ENCODE measurements at regions not wholly inside any gene's neighbourhood (a gene's known extent, or its start where the extent isn't known, plus 50 kb on each side); places are given as distances from the start of the nearest gene placed in this dataset.

DNA sequence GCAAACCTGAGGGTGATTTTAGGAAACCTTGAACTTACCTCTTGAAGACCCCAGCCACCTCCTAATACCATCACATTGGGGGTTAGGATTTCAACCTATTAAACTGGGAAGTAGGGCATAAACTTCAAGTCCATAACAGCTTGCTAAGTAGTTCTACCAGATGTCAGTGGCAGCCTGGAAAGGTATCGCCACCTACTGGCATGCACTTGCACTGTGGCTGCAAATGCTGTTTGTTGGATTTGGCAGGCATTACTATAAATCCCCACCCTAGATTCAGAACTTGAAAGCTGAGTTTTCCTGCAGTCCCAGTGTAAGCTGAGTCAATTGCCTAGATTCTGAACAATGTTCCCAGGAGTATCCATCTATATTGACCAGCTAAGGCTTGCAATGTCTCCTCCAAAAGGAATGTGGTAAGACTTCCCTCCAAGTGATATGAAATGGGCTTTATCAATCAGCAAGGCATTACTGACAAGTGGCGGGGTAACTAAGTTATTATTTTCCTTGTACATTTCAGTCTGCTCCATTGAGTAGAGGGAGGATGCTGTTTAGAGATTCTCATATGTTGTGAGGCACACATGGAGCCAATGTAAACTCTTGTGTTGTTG is 474.5 kb downstream of the PTPRC start:
- TF ChIP-seq ZNF274 (IDR thresholded peaks at IDR 0.05; ENCODE audit: low read depth, low read length) = no peak
- no peak overlapping the region for H3K4me3 ChIP-seq (ENCODE audit: low read length)

DNA sequence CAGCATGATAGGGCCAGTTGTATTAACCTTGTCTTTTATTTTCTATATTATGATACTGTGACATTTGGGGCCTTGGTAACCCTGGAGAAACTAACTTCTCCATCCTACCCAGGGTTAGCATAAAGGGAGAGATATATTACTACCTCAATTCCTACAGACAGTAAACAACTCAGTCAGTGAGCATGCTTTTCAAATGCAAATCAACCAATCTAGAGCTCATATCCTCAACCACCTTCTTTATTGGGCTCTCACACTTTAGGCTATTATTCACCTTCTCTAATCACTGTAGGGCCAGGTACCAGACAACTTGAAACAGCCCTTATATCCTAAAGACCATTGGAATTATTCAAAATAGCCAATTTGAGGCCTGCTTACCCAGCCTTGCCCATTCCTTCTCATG is 477.6 kb downstream of the PTPRC start:
- no peak overlapping the region for H3K4me3 ChIP-seq (ENCODE audit: low read length)
- no peak for TF ChIP-seq ZNF274 (IDR thresholded peaks at IDR 0.05; ENCODE audit: low read depth, low read length)

DNA sequence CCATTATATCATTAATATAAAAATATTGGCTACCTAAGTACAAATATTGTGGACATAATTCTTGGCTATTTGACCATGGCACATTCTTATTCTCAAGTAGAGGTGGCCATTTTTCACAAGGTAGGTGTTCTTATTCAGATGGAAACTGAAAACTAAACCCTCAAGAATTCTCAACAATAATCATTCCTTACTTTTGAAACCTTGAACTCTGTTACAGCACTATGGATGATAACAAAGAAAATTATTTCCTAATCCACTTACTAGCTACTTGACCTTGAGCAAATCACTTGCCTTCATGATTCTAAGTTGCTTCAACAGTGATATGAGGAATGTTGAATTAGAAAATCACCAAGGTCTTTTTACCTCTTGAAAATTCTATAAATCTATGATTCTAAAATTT is 482.2 kb downstream of the PTPRC start:
- H3K4me3 ChIP-seq (ENCODE audit: low read length) = no peak overlapping the region
- no peak for TF ChIP-seq ZNF274 (IDR thresholded peaks at IDR 0.05; ENCODE audit: low read depth, low read length)

DNA sequence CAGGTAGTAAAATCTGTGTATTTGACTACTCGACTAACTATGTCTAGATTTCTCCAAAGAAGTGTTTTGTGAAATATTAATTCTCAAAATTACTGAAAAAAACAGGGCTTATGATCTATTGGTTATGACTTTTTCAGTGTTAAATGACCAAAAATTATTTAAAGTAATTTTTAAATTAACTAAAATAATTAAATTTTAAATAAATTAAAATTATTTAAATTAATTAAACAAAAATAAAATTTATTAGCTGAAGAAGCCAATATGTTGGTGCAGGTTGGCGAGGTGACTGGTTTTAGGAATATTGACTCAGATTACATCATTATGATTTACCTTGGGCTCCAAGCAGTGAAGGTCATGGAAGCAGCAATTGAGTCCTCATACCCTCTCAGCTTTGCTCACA is 483.2 kb downstream of the PTPRC start:
- no peak overlapping the region for H3K4me3 ChIP-seq (ENCODE audit: low read length)
- no peak for TF ChIP-seq ZNF274 (IDR thresholded peaks at IDR 0.05; ENCODE audit: low read depth, low read length)

DNA sequence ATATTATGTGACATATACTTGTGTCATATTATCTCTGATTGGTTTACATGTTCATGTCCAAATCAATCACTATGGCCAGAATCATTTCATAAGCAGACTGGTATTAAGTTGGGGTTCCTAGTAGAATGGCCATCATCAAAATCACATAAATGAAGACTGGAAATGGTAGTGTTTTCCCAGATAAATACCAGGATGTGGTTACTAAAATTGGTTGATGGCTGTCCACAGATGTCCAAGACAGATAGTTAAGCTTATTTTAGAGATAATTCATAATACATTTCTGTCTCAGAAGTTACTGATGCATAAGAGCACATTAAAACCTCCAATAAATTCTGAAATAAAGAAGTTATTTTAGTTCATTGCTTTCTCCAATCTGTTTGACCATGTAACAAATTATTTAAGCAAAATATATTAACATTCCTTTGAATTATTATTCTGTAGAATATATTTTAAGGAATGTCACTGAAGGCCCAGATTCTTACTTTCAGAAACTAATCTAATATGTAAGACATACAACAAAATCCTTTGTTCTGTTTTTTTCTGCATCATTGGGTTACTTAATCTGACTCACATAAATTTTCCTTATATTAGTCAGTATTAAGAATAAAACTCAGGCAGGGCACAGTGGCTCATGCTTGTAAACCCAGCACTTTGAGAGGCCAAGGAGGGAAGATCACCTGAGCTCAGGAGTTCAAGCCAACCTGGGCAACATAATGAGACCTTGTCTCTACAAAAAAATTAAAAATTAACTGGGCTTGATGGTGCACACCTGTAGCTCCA is 483.9 kb downstream of the PTPRC start:
- no peak for TF ChIP-seq ZNF274 (IDR thresholded peaks at IDR 0.05; ENCODE audit: low read depth, low read length)
- H3K4me3 ChIP-seq (ENCODE audit: low read length) = no peak overlapping the region

DNA sequence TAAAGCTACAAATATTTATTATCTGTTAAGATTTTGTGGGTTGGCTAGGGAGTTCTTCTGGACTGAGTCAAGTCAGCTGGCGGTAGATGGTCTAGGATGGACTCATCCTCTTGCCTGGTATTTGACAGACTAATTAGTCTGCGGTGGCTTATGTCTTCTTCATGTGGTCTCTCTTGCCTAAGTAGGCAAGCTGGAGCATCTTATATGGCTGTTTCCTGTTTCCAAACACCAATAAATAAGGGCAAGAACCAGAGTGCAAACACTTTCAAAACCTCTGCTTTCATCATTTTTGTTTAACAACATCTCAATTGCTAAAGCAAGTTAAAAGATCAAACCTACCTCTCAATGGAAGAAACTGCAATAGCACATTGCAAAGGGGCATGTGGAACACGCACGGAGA is 484.8 kb downstream of the PTPRC start:
- H3K4me3 ChIP-seq (ENCODE audit: low read length) = no peak overlapping the region
- TF ChIP-seq ZNF274 (IDR thresholded peaks at IDR 0.05; ENCODE audit: low read depth, low read length) = no peak

DNA sequence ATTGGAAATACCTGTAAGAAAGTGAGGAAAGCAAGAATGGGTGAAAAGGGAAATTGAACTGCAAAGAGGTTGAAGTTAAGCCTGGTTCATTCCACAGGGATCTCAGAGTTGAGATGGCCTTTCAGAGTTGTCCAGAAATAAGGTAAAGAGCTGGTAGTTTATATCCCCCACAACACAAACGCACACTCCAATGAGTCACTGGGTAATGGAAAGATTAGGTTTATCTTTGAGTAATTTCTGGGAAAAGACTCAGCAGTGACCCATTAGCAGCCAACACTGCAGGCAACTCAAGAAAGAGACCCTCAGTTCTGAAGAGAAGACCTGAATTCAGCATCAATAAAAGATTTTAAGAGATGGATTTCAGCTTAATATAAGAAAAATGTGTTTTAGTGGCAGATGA is 485.5 kb downstream of the PTPRC start:
- no peak for TF ChIP-seq ZNF274 (IDR thresholded peaks at IDR 0.05; ENCODE audit: low read depth, low read length)
- H3K4me3 ChIP-seq (ENCODE audit: low read length) = no peak overlapping the region

DNA sequence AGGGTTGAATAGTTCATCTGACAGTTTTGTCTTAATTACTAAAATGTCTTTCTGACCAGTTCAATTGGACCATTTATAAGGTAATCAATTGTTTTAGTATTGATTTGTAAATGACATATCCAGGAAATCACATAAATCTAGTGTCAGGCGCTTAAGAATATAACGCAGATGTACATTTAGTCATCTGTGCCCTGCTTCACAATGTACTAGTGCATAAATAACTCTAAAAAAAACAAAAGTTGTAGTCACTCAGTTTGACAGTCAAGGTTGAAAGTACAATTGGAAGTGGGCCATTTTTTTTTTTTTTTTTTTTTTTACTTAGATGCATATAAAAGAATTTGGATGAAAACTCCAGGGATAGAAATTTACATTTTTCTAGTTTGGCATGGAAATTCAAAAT is 490.4 kb downstream of the PTPRC start:
- no peak for TF ChIP-seq ZNF274 (IDR thresholded peaks at IDR 0.05; ENCODE audit: low read depth, low read length)
- no peak overlapping the region for H3K4me3 ChIP-seq (ENCODE audit: low read length)

DNA sequence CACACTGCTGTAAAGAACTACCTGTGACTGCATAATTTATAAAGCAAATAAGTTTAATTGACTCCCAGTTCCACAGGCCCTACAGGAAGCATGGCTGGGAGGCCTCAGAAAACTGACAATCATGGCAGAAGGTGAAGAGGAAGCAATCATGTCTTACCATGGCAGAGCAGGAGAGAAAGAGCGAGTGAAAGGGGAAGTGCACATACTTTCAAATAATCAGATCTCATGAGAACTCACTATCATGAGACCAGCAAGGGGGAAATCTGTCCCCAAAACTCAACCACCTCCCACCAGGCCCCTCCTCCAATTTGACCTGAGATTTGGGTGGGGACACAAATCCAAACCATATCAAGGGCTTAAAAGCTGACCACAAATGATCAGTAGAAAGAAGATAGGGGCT is 493.2 kb downstream of the PTPRC start:
- TF ChIP-seq ZNF274 (IDR thresholded peaks at IDR 0.05; ENCODE audit: low read depth, low read length) = no peak
- no peak overlapping the region for H3K4me3 ChIP-seq (ENCODE audit: low read length)

DNA sequence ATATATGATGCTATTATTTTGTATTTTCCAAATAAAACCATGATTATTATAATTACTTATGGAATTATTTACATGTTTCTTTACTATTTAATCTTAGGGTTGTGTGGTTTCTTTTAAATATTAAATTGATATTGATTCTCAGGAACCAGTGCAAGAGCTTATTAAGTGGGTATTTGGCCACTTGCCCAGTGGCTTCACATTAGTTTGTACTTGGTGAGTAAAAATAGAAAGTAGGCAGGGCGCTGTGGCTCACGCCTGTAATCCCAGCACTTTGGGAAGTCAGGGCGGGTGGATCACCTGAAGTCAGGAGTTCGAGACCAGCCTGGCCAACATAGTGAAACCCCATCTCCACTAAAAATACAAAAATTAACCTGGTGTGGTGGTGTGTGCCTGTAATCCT is 497.1 kb downstream of the PTPRC start:
- no peak overlapping the region for H3K4me3 ChIP-seq (ENCODE audit: low read length)
- no peak for TF ChIP-seq ZNF274 (IDR thresholded peaks at IDR 0.05; ENCODE audit: low read depth, low read length)

DNA sequence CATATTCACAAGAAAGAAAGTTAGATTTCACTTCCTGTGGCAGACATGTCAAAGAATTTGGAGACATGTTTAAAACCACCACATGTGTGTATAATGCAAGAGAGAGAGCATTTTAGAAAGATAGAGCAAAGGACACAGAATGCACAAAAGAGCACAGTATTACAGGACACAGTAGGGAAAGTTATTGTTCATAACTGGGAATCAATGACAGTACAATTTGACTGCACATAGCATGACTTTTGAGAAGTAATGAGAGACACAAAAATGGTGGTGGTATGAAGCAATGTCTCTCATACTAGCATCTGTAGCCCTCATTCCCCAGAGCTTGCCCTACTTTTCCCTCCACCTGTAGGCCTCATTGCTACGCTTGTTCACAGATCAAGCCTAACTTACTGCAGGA is 499.2 kb downstream of the PTPRC start:
- no peak overlapping the region for H3K4me3 ChIP-seq (ENCODE audit: low read length)
- no peak for TF ChIP-seq ZNF274 (IDR thresholded peaks at IDR 0.05; ENCODE audit: low read depth, low read length)

DNA sequence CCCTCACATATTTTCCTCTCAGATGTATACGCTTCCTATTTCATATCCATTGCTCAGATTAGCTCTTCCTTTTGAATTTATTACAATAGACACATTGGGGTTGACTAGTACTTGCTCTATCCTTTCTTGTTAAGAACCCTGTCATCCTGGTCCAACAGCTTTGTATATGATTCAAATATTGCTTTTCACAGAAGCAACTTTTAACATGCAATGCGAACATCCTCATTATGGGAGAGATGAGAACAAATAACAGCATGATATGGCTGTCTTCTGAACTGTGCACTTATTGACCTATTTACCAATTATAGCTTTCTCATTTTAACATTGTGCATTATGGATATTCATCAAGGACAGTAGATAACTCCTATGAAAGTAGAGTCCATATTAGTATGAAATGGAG is 510.8 kb downstream of the PTPRC start:
- TF ChIP-seq ZNF274 (IDR thresholded peaks at IDR 0.05; ENCODE audit: low read depth, low read length) = no peak
- H3K4me3 ChIP-seq (ENCODE audit: low read length) = no peak overlapping the region

DNA sequence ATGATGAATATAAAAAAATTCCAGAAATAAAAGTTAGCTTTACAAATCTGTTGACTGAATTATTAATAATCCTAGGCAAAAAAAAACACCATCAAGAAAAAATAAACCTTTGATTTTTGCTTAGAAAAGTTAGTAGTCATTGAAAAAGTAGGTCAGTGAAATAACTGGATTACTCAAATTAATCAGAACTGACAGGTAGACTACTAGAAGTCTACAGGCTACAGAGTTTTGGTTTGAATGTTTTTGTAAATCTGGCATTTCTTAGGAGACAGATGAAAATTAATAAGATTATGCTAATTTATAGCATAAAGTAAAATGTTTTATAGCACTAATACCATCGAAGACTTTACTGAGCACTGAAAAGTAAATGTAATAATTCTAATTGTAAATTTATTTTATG is 511.9 kb downstream of the PTPRC start:
- no peak for TF ChIP-seq ZNF274 (IDR thresholded peaks at IDR 0.05; ENCODE audit: low read depth, low read length)
- no peak overlapping the region; the same call in 1 of the 2 replicates for H3K4me3 ChIP-seq (ENCODE audit: low read length)

DNA sequence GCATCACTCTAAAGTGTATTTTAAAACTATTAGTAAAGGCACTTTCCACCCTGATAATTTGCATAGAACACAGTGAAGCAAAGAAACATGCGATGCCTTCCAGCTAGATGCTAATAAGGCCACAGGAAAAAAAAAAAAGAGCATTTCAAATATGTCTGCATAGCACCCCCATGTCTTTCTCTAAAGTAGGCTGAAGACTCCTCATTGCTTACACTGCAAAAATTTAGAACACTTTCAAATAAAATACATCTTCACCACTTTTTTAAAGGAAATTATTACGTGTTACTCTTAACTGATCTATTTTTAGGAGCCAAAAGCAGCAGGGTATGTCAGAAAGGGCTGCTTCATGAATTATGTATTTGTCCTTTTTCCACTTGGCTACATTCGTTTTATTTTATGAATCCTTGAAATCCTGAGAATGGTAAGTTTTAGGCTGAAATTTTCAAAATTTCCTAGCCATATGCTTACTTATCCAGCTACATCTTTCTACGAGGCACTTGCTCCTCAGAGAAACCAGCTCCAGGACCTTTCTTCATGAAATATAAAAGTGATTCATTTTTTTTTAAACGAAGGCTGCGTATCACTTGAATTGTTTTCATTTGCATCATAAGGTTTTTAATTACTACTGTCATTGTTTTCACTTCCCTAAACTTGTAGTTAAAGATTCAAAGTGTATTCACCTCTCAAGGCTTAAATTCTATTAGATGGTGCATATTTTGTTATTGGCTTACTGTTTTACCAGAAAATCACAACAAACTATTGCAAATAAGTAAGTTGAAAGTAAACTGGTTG is 513.0 kb downstream of the PTPRC start:
- H3K4me3 ChIP-seq (ENCODE audit: low read length) = peak overlapping the region; percentile 28; the same call in 1 of the 2 replicates
- no peak for TF ChIP-seq ZNF274 (IDR thresholded peaks at IDR 0.05; ENCODE audit: low read depth, low read length)

DNA sequence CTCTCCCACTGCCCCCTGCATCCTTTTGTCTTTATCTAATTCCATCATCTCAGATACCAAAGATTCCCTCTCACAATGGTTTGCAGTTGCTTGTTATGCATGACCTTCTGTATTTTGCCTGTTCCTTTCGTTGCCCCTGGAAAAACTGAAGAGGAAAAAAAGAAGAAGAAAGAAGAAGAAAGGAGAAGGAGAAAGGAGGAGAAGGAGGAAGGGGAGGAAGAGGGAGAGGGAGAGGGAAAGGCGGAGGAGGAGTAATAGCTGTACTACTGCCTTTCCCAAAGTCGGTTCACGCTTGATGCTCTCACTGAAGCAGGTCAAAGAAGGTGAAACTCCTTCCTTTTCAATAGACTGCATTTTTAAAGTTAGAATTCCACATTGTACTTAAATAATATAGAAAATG is 513.8 kb downstream of the PTPRC start:
- peak overlapping the region; percentile 19; the same call in 1 of the 2 replicates for H3K4me3 ChIP-seq (ENCODE audit: low read length)
- TF ChIP-seq ZNF274 (IDR thresholded peaks at IDR 0.05; ENCODE audit: low read depth, low read length) = no peak

Measured in GM08714 (cell line).